GM19397 (cell line): ENCODE measurements at regions not wholly inside any gene's neighbourhood (a gene's known extent, or its start where the extent isn't known, plus 50 kb on each side); places are given as distances from the start of the nearest gene placed in this dataset.

Source experiments
- ATAC-seq: cut with Tn5 transposase; IDR thresholded peaks from one replicate; pipeline ENCODE4 v1.9.1; 2021; ENCODE audit warnings: mild to moderate bottlenecking, moderate library complexity; ENCODE audit not compliant: unreplicated experiment

- no peak for ATAC-seq
These were observed 118.0 kb upstream of the PITRM1 start for GRCh38 chr10:3290550-3290949.

- no peak for ATAC-seq
These were observed 115.2 kb upstream of the PITRM1 start for GRCh38 chr10:3287572-3288445.

- no peak for ATAC-seq
These were observed 110.1 kb upstream of the PITRM1 start for GRCh38 chr10:3282674-3283017.

GRCh38 chr10:3281941-3282673, 109.5 kb upstream of the PITRM1 start:
- ATAC-seq = no peak

GRCh38 chr10:3278771-3279170, 106.2 kb upstream of the PITRM1 start:
- no peak for ATAC-seq

- no peak for ATAC-seq
These were observed 105.0 kb upstream of the PITRM1 start for GRCh38 chr10:3277566-3277965.

GRCh38 chr10:3274414-3274813, 101.8 kb upstream of the PITRM1 start:
- no peak for ATAC-seq

GRCh38 chr10:3273966-3274365, 101.4 kb upstream of the PITRM1 start:
- no peak for ATAC-seq

- no peak for ATAC-seq
These were observed 99.7 kb upstream of the PITRM1 start for GRCh38 chr10:3272300-3272699.

DNA sequence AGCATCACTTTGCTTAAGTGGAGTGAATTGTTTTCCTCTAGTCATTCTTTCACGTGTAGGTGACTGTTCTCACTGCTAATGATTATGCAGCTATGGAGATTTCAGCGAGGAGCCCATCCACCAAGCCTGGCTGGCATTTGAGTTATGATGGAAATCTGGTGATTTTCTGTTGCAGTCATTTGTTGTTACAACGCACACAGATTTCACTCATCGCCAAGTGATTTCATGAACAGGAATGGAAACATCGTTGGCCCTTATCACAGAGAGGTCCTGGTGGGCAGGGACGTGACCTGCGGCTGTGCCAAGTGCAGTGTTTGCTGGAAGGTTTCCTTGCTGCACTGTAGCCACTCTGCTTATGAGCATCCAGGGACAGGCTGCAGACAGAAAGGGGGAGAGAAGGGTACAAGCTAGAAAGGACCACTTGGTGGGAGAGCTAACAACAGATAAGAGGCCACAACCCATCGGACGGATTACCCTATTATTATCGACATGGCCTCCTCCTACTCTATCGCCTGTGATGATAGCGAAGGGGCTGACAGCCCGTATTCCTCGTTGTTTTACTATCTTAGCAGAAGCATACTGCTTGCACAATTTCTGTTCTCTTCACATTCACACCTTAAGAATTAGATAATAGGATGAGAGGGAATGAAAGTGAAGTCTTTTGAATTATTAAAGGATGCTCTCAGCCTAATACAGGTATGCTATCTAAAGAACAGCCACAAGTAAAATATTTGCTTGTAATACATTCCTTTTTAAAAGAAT, 99.0 kb upstream of the PITRM1 start:
- no peak for ATAC-seq

- no peak for ATAC-seq
These were observed 98.2 kb upstream of the PITRM1 start for GRCh38 chr10:3270577-3271316.

DNA sequence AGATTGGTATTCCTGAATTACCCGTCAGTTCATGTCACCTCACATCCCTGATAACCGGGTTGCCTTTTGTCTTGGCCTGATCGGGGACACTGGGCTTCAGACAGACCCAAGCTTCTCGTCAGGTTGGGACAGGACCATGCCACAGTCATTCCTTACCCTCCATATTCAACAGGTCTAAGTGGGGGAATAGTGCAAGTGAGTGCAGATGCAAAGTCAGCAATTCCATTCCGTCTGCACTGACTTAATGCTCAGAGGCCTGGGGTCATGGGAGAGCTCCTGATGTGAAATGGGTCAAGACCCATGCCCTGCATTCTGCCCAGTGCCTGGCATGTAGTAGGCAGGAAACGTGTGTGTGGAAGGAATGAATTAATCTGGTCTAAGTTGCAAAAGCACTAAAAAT, 95.4 kb upstream of the PITRM1 start:
- no peak for ATAC-seq

GRCh38 chr10:3265088-3265487, 92.5 kb upstream of the PITRM1 start:
- ATAC-seq = no peak

DNA sequence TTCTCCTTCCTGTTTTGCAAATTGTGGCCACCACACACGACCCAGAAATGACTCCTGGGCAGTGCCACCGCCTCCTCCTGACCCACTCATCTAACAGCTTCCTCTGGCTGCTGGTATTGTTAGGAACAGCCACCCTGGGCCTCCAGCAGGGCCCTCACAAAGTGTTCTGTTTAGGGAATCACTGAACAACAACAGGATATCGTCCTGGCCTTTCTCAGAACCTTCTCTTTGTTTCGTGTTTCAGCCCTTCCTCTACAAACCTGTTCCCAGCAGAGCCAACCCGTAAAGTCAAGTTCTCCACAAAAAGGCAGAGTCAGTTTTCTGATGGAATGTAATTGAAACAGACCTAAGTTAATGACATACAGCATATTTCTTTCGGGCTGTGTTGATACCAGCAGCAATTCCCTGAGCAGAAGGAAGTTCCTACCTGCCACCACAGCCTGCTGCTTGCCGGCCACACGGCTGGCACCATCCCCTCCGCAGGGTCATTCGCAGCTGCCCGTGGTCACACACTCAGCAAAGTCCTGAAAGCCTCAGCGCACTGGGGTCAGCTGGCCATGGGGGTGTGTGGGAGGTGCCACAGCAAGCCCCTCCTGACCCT, 91.7 kb upstream of the PITRM1 start:
- ATAC-seq = no peak

GRCh38 chr10:3263747-3264146, 91.2 kb upstream of the PITRM1 start:
- no peak for ATAC-seq

DNA sequence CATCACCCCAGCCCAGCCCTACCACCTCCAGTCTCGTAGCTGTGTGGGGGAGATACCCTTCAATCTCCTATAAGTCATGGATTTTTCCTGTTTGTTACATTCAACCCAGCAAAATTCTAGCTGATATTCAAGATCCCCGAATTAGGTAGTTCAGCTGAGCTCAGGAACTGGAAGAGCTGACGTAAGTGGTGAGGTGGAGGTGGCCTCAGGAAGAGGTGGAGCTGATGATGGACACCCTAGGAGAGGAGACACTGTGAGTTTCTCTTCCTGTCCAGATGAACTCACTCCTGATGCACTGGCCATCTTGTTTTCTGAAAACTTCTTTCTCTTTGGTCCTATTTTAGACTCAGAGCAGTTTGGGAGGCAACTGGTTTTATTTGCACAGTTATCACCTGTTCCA, 90.5 kb upstream of the PITRM1 start:
- ATAC-seq = no peak

DNA sequence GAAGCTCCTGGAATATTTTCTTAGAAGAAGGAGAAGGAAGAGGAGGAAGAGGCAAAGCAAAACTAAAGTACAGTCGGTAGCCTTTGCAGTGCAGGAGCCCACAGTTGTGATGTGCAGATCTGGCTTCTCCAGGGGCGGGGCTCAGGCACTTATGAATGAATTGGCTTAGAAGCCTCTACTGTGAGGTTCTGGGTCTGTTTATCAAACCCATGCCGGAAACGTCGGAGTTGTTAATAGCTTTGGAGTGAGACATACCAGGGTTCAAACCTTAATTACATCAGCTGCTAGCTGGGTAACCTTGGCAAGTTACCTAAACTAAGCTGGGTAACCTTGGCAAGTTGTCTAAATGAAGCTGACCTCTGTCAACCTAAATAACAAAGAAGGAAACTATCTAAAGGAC, 89.3 kb upstream of the PITRM1 start:
- ATAC-seq = no peak

DNA sequence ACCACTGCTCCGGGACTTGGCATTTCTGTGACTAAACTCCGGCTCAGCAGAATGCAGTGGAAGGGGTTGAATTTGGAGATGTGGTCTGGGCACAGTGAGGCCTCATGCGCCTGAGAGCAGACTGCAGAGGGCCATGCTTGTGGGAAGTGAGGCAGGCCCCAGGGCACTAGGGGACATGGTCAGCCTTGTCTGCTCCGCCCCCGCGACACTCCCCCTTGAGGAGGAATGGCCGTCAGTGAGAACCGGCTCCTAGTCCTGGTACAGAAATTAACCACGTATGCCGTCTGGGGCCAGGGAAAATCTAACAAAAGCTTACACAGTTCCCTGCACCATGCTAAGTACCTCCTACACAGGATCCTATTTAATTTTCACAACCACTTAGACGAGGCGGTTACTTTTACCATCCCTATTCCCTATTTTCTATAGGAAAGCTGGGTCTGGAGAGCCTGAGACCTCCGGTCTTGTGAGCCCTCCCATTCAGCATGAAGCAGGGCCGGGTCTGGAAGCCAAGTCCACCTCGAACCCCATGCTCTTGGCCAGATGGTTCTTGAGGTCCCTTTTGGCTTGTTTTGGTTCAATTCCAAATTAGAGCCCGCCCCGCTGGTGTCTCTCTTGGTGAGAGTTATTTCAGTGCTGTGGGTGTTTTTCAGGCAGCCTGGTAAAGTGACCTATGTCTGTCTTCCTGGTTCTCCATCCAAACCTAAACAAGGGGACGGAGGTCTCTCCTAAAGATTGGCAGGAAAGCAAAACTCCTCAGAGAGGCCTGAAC, 87.7 kb upstream of the PITRM1 start:
- ATAC-seq = no peak

DNA sequence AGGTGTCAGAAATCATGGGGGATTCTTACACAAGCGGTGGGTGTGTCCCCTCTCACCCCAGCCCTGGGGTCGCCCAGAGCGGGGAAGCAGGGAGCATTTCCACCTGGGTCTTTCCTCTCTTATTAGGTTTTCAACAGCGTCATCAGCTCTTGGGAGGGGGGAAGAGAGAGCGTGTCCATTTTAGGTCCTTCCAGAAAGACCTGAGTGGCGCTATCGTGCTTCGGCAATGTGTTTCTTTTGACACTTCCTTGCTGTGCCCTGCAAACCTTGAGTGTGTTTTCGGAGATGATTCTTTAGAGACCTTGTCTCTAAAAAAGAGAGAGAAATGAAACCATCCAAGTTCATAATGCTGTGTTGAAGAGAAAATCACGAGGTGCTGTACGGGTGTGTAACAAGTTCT, 86.9 kb upstream of the PITRM1 start:
- ATAC-seq = no peak

DNA sequence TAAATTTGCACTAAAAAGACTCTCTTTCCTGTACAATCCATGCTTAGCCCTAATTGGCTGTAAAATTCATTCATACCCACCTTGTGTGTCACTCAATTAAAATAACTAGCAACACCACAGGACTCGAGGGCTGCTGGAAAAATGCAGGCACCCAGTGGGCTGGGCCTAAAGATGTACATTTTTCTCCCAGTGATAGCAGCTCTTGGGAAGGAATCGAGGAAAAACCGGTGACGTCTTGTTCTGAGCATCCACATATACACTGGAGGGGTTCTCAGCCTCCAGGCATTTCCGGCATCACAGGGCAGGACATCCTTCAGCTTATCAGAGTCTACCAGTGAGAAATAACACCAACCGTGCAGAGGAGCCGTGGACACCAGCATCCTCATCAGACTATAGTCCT, 85.8 kb upstream of the PITRM1 start:
- ATAC-seq = no peak
